ENCODE measurements at regions not wholly inside any gene's neighbourhood (a gene's known extent, or its start where the extent isn't known, plus 50 kb on each side); places are given as distances from the start of the nearest gene placed in this dataset.
"Not testable (repeated sequence)": the region's sequence is repeated elsewhere in the genome, so short reads cannot be mapped to it uniquely, and the experiment has no call there.

- ATAC-seq (no peak), DNase-seq (ENCODE audit: low spot score) (no peak)
- intact Hi-C loops (cut with DNase I) = no loop called here
These were observed 514.7 kb downstream of the DIRAS2 start for GRCh38 chr9:90127923-90128322.

GRCh38 chr9:90128587-90129190, 513.9 kb downstream of the DIRAS2 start:
- ATAC-seq (no peak), DNase-seq (ENCODE audit: low spot score) (no peak)
- intact Hi-C loops (cut with DNase I) = no loop called here

GRCh38 chr9:90129446-90129845, 513.2 kb downstream of the DIRAS2 start:
- DNase-seq (ENCODE audit: low spot score) = no peak
- no peak for ATAC-seq
- intact Hi-C loops (cut with DNase I) = no loop called here

- intact Hi-C loops (cut with DNase I) = no loop called here
- DNase-seq (ENCODE audit: low spot score) (no peak), ATAC-seq (no peak)
These were observed 511.1 kb downstream of the DIRAS2 start for GRCh38 chr9:90131568-90131967.

- no peak for DNase-seq (ENCODE audit: low spot score)
- no peak for ATAC-seq
- intact Hi-C loops (cut with DNase I) = no loop called here
These were observed 509.8 kb downstream of the DIRAS2 start for GRCh38 chr9:90132866-90133265.

GRCh38 chr9:90137801-90138200, 504.8 kb downstream of the DIRAS2 start:
- intact Hi-C loops (cut with DNase I) = no loop called here
- DNase-seq (ENCODE audit: low spot score) (no peak), ATAC-seq (no peak)

- intact Hi-C loops (cut with DNase I) = no loop called here
- no peak for ATAC-seq
- no peak for DNase-seq (ENCODE audit: low spot score)
These were observed 502.3 kb downstream of the DIRAS2 start for GRCh38 chr9:90140131-90140818.

GRCh38 chr9:90141723-90142122, 500.9 kb downstream of the DIRAS2 start:
- intact Hi-C loops (cut with DNase I) = no loop called here
- ATAC-seq = no peak
- no peak for DNase-seq (ENCODE audit: low spot score)

- intact Hi-C loops (cut with DNase I) = no loop called here
- ATAC-seq (no peak), DNase-seq (ENCODE audit: low spot score) (peak; percentile 61)
These were observed 500.0 kb downstream of the DIRAS2 start for GRCh38 chr9:90142580-90142979.

- intact Hi-C loops (cut with DNase I) = no loop called here
- no peak for ATAC-seq
- no peak for DNase-seq (ENCODE audit: low spot score)
These were observed 495.2 kb downstream of the DIRAS2 start for GRCh38 chr9:90147426-90147825.

GRCh38 chr9:90156318-90156717, 486.3 kb downstream of the DIRAS2 start:
- no peak for DNase-seq (ENCODE audit: low spot score)
- intact Hi-C loops (cut with DNase I) = no loop called here
- ATAC-seq = no peak

GRCh38 chr9:90162326-90162725, 480.3 kb downstream of the DIRAS2 start:
- ATAC-seq (no peak), DNase-seq (ENCODE audit: low spot score) (no peak)
- intact Hi-C loops (cut with DNase I) = no loop called here

- ATAC-seq (no peak), DNase-seq (ENCODE audit: low spot score) (no peak)
- intact Hi-C loops (cut with DNase I) = no loop called here
These were observed 479.8 kb downstream of the DIRAS2 start for GRCh38 chr9:90162819-90163218.

GRCh38 chr9:90165281-90165680, 477.3 kb downstream of the DIRAS2 start:
- DNase-seq (ENCODE audit: low spot score) (no peak), ATAC-seq (no peak)
- intact Hi-C loops (cut with DNase I) = no loop called here

- ATAC-seq; DNase-seq (ENCODE audit: low spot score); intact Hi-C loops (cut with DNase I): not testable (repeated sequence)
These were observed 476.2 kb downstream of the DIRAS2 start for GRCh38 chr9:90166374-90166773.

- intact Hi-C loops (cut with DNase I) = no loop called here
- ATAC-seq = no peak
- DNase-seq (ENCODE audit: low spot score) = no peak
These were observed 474.7 kb downstream of the DIRAS2 start for GRCh38 chr9:90167914-90168313.

GRCh38 chr9:90169490-90169889, 473.1 kb downstream of the DIRAS2 start:
- intact Hi-C loops (cut with DNase I) = no loop called here
- no peak for DNase-seq (ENCODE audit: low spot score)
- ATAC-seq = no peak

GRCh38 chr9:90173935-90174334, 468.7 kb downstream of the DIRAS2 start:
- ATAC-seq; intact Hi-C loops (cut with DNase I); DNase-seq (ENCODE audit: low spot score): not testable (repeated sequence)

- intact Hi-C loops (cut with DNase I); DNase-seq (ENCODE audit: low spot score); ATAC-seq: not testable (repeated sequence)
These were observed 468.3 kb downstream of the DIRAS2 start for GRCh38 chr9:90174346-90174745.

GRCh38 chr9:90175257-90175656, 467.4 kb downstream of the DIRAS2 start:
- ATAC-seq (no peak), DNase-seq (ENCODE audit: low spot score) (no peak)
- intact Hi-C loops (cut with DNase I) = no loop called here

- ATAC-seq = no peak
- intact Hi-C loops (cut with DNase I) = no loop called here
These were observed 466.8 kb downstream of the DIRAS2 start for GRCh38 chr9:90175865-90176264.

More at GRCh38 chr9:90175865-90176264, 466.8 kb downstream of the DIRAS2 start:
- DNase-seq (ENCODE audit: low spot score) = no peak
